HG02884 (cell line): ENCODE measurements at regions not wholly inside any gene's neighbourhood (a gene's known extent, or its start where the extent isn't known, plus 50 kb on each side); places are given as distances from the start of the nearest gene placed in this dataset.

ENCODE experiments used
- ATAC-seq: cut with Tn5 transposase; IDR thresholded peaks from one replicate; pipeline ENCODE4 v1.9.1; 2021; ENCODE audit warnings: mild to moderate bottlenecking, moderate library complexity; ENCODE audit not compliant: unreplicated experiment

- ATAC-seq = no peak
These were observed 844.2 kb downstream of the JRKL start for GRCh38 chr11:97234016-97234415.

- ATAC-seq = no peak
These were observed 847.3 kb downstream of the JRKL start for GRCh38 chr11:97237151-97237550.

GRCh38 chr11:97247601-97248000 lies 857.8 kb downstream of the JRKL start:
- ATAC-seq = no peak

GRCh38 chr11:97254790-97255189 lies 865.0 kb downstream of the JRKL start:
- ATAC-seq = no peak

- ATAC-seq = no peak
These were observed 869.6 kb downstream of the JRKL start for GRCh38 chr11:97259434-97259833.

GRCh38 chr11:97259884-97260283 lies 870.1 kb downstream of the JRKL start:
- ATAC-seq = no peak

GRCh38 chr11:97263183-97263858 lies 873.5 kb downstream of the JRKL start:
- ATAC-seq = no peak

- no peak for ATAC-seq
These were observed 879.7 kb downstream of the JRKL start for GRCh38 chr11:97269527-97269926.

- ATAC-seq = no peak
These were observed 889.5 kb downstream of the JRKL start for GRCh38 chr11:97279341-97279740.

GRCh38 chr11:97280347-97280746 lies 890.5 kb downstream of the JRKL start:
- ATAC-seq = no peak

- no peak for ATAC-seq
These were observed 900.0 kb downstream of the JRKL start for GRCh38 chr11:97289823-97290222.

GRCh38 chr11:97290464-97291041 lies 900.7 kb downstream of the JRKL start:
- ATAC-seq = no peak

- no peak for ATAC-seq
These were observed 906.5 kb downstream of the JRKL start for GRCh38 chr11:97296301-97296700.

- no peak for ATAC-seq
These were observed 919.5 kb downstream of the JRKL start for GRCh38 chr11:97309291-97309690.

- no peak for ATAC-seq
These were observed 935.9 kb downstream of the JRKL start for GRCh38 chr11:97325693-97326092.

- no peak for ATAC-seq
These were observed 942.5 kb downstream of the JRKL start for GRCh38 chr11:97332271-97332670.

- no peak for ATAC-seq
These were observed 946.3 kb downstream of the JRKL start for GRCh38 chr11:97336064-97336463.

GRCh38 chr11:97345032-97345431 lies 955.2 kb downstream of the JRKL start:
- ATAC-seq = no peak

- ATAC-seq = no peak
These were observed 959.4 kb downstream of the JRKL start for GRCh38 chr11:97349201-97349600.

GRCh38 chr11:97351939-97352338 lies 962.1 kb downstream of the JRKL start:
- no peak for ATAC-seq

- ATAC-seq = no peak
These were observed 964.2 kb downstream of the JRKL start for GRCh38 chr11:97354026-97354425.

GRCh38 chr11:97354576-97354975 lies 964.8 kb downstream of the JRKL start:
- no peak for ATAC-seq

- ATAC-seq = no peak
These were observed 965.4 kb downstream of the JRKL start for GRCh38 chr11:97355230-97355629.
